Glutamatergic neuron (in vitro differentiated cells): ENCODE measurements at regions not wholly inside any gene's neighbourhood (a gene's known extent, or its start where the extent isn't known, plus 50 kb on each side); places are given as distances from the start of the nearest gene placed in this dataset.

Source experiments
- DNase-seq: peaks from one replicate; pipeline ENCODE4 v3.0.0; 2022
- H3K27ac Mint-ChIP-seq: one replicate; pipeline ENCODE4 v1.8.0; 2020; ENCODE audit warnings: mild to moderate bottlenecking, mixed read lengths, inconsistent platforms; ENCODE audit not compliant: unreplicated experiment
- H3K27me3 Mint-ChIP-seq: one replicate; pipeline ENCODE4 v1.8.0; 2020; ENCODE audit warnings: mild to moderate bottlenecking, moderate library complexity, mixed read lengths, inconsistent platforms; ENCODE audit not compliant: unreplicated experiment
- H3K36me3 Mint-ChIP-seq: one replicate; pipeline ENCODE4 v1.8.0; 2020; ENCODE audit warnings: mild to moderate bottlenecking, mixed read lengths, inconsistent platforms; ENCODE audit not compliant: unreplicated experiment
- H3K4me1 Mint-ChIP-seq: one replicate; pipeline ENCODE4 v1.8.0; 2020; ENCODE audit warnings: mild to moderate bottlenecking, low read depth, mixed read lengths, inconsistent platforms; ENCODE audit not compliant: unreplicated experiment
- H3K4me3 Mint-ChIP-seq: one replicate; pipeline ENCODE4 v1.8.0; 2020; ENCODE audit warnings: mild to moderate bottlenecking, mixed read lengths, inconsistent platforms; ENCODE audit not compliant: unreplicated experiment
- H3K9me3 Mint-ChIP-seq: one replicate; pipeline ENCODE4 v1.8.0; 2020; ENCODE audit warnings: mild to moderate bottlenecking, moderate library complexity, mixed read lengths, inconsistent platforms; ENCODE audit not compliant: unreplicated experiment
- TF ChIP-seq, protein P1 (sequence below): fragments of 200-600 bp; sonication (generic); IDR thresholded peaks from one replicate; pipeline ENCODE4 v1.5.0; 2021; ENCODE audit not compliant: partially characterized antibody, unreplicated experiment

DNA sequence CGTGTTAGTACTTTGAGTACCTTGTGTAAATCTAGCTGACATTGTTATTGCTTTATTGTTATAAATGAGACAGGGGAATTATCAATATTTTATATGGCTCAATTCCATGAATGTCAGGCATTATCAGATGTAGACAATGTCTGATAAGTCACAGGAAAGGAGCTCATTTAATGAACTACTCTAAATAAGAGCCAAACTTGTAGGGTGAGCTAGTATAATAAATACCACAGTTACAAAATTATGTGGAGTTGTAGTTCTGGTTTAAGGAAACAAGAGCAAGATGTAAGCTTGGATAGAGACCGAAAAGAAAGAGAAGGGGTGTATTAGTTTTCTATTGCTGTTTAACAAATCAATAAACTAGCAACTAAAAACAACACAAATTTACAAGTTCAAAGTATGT lies 891.8 kb upstream of the SLITRK1 start:
- Mint-ChIP-seq H3K4me3 (no peak overlapping the region), H3K9me3 (no peaks in the 10 kb centered on the region), H3K36me3 (no peaks in the 10 kb centered on the region), H3K27me3 (no peaks in the 10 kb centered on the region), H3K27ac (no peak overlapping the region), H3K4me1 (no peaks in the 10 kb centered on the region)
- DNase-seq = no peak
- TF ChIP-seq, protein P1, sequence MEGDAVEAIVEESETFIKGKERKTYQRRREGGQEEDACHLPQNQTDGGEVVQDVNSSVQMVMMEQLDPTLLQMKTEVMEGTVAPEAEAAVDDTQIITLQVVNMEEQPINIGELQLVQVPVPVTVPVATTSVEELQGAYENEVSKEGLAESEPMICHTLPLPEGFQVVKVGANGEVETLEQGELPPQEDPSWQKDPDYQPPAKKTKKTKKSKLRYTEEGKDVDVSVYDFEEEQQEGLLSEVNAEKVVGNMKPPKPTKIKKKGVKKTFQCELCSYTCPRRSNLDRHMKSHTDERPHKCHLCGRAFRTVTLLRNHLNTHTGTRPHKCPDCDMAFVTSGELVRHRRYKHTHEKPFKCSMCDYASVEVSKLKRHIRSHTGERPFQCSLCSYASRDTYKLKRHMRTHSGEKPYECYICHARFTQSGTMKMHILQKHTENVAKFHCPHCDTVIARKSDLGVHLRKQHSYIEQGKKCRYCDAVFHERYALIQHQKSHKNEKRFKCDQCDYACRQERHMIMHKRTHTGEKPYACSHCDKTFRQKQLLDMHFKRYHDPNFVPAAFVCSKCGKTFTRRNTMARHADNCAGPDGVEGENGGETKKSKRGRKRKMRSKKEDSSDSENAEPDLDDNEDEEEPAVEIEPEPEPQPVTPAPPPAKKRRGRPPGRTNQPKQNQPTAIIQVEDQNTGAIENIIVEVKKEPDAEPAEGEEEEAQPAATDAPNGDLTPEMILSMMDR = no peak

DNA sequence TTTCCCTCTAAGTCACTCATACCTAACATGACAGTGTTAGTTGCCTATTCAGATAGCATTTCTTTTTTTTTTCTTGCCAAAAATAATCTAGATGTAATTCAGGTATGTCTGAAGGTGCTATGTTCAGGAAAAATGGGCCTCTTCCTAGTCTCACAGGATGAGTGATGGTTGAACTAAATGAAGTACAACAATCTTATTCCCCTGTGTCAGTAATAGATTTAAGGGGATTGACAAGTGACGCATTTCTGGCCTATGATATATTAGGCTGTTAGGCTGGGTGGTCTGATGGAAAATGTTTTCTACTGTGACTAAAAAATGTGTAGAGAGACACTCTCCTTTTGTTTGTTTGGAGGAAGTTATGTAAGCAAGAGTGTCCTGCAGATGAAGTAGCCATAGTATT lies 878.7 kb upstream of the SLITRK1 start:
- Mint-ChIP-seq H3K4me3 (no peak overlapping the region), H3K36me3 (no peaks in the 10 kb centered on the region), H3K27me3 (peaks cover 1% of the 10 kb centered on the region), H3K4me1 (peaks cover 6% of the 10 kb centered on the region), H3K9me3 (no peaks in the 10 kb centered on the region), H3K27ac (no peak overlapping the region)
- TF ChIP-seq, protein P1 = no peak
- DNase-seq = no peak

DNA sequence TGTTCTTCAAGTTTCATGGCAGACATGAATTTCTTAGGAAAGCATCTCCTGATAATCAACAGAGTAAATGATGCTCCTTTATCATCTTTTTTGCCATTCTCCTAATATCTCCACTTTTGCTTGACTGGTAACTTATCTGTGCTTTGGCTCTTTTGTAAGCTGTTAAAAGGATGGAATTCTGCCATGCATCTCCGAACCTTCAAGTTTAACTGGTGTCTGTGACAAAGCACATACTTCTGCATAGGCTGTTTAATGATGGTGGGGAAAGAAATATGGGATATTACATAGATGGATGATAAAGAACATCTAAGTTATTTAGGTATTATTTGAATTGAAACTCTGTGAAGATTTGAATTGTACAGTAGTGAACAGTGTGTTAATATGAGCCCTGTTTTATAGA lies 866.9 kb upstream of the SLITRK1 start:
- Mint-ChIP-seq H3K36me3 (no peaks in the 10 kb centered on the region), H3K9me3 (no peaks in the 10 kb centered on the region)

DNA sequence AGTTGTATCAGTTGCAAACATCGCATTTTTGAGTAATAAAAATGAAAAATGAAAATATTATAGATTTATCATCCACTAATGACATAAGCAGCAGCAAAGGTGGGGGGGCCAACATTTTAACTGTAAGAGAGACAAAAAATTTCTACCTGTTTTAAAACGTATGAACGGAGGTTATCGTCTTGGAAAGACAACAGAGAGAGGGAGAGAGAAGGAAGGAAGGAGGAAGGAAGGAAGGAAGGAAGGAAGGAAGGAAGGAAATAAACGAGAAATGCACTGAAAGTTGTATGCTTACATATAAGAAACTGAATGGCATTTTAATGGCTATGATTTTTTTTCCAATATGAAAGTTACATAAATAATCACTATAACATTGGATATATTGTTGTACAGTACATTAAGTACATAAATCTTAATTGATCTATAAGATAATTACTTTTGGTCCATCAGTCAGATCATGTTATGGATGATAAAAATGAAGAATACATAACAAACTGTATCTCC lies 862.8 kb upstream of the SLITRK1 start:
- no peak overlapping the region for H3K4me3 Mint-ChIP-seq
- no peak overlapping the region for H3K27ac Mint-ChIP-seq
- TF ChIP-seq, protein P1 = no peak
- H3K9me3 Mint-ChIP-seq = no peaks in the 10 kb centered on the region
- no peaks in the 10 kb centered on the region for H3K36me3 Mint-ChIP-seq
- no peaks in the 10 kb centered on the region for H3K27me3 Mint-ChIP-seq
- no peak for DNase-seq
- H3K4me1 Mint-ChIP-seq = no peaks in the 10 kb centered on the region

More for the DNA sequence above, 866.9 kb upstream of the SLITRK1 start:
- DNase-seq = no peak
- TF ChIP-seq, protein P1 = no peak
- Mint-ChIP-seq H3K4me3 (no peak overlapping the region), H3K27ac (no peak overlapping the region), H3K27me3 (no peaks in the 10 kb centered on the region), H3K4me1 (no peaks in the 10 kb centered on the region)

DNA sequence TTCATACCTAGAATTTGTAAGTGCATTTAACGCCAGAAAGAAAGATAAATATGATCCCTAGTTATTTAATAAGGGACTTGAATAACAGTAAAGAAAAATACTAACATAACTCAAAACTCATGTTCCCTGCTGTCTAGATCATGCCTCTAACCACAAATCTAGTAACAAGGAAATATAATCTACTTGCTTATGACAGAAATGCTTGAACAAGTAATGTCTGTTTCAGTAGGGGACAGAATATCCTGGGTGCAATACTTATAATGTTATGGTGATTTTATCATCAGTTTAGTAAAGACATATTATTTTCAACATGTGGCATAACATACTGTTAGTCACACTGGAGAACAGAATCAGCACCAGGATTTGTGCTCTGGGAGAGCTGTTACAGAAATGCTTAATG lies 861.9 kb upstream of the SLITRK1 start:
- Mint-ChIP-seq H3K27ac (no peak overlapping the region), H3K36me3 (no peaks in the 10 kb centered on the region), H3K9me3 (no peaks in the 10 kb centered on the region), H3K27me3 (no peaks in the 10 kb centered on the region), H3K4me1 (no peaks in the 10 kb centered on the region), H3K4me3 (no peak overlapping the region)
- TF ChIP-seq, protein P1 = no peak
- DNase-seq = no peak
